Head of caudate nucleus (tissue), 42 donors: ENCODE measurements at regions not wholly inside any gene's neighbourhood (a gene's known extent, or its start where the extent isn't known, plus 50 kb on each side); places are given as distances from the start of the nearest gene placed in this dataset.

Experiments used
- DNase-seq, 42 donors: peaks; one replicate each; pipeline versions ENCODE4 v3.0.0 to v3.0.0-alpha.2; 2020 to 2021; ENCODE audit warnings: mixed read lengths in 7 of 42
- intact Hi-C: fragments of 100-400 bp; cut with DNase I; formaldehyde crosslinking; loops from one replicate; pipeline ENCODE4 v1.15.0; 2022

DNA sequence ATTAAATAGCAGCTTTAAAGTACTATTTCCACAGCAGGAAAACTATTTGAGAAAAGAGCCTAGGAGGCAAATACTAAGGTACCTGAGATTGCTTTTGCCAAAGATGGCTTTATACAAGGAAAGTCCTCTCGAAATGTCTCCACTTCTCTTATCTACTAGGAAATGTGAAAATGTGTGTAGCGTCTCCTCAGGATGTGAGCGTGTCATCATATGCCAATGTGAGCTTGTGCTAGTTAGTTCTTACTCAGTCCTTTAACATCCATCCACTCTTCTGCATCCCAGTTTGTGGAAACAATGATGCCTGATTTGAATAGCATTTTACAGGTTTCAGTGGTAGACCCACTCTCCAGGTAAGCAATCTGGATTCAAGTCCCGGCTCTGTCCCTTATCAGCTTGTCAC lies 421.0 kb downstream of the DYNC2H1 start:
- intact Hi-C loops: no loop called here
- no peak for DNase-seq

DNA sequence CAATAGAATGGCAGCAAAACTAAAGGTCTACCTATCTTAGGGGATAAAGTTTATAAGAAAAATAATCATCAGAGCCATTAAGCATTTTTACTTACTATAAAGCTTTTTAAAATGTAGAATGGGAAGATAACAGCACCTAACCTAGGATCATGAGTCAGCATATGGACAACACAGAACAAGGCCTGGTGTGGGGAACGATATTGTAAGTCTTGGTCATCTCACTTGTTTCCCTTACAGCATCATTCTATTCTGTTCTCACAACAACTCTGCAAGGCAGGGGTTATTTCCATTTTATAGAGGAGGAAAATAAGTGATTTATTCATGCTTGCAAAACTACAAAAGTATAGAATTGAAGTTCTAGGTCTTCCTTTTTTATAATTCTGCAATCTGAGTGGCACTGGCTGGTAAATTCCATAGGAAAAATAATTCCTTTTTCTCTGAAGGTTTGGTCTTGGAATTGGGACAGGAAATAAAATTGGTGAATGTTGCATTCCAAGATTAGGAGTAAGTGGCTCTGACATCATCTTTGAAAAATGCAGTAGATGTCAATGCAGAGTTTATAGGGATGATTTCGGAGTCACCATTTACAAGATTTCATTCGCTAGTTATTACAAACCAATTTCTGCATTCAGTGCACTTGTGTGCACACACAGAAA lies 423.0 kb downstream of the DYNC2H1 start:
- intact Hi-C loops: no loop called here
- no peak for DNase-seq

DNA sequence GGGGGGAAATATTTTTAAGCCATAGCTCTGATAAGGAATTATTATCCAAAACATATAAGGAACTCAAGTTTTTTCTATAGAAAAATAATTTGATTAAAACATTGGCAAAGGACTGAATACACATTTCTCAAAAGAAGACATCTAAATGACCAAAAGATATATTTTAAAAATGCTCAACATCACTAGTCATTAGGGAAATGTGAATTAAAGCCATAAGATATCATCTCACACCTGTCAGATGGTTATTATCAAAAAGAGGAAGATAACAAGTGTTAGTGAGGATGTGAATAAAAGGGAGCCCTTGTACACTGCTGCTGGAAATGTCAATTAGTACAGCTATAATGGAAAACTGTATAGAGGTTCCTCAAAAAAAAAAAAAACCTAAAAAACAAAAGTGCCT lies 425.0 kb downstream of the DYNC2H1 start:
- no peak for DNase-seq
- intact Hi-C loops: no loop called here

DNA sequence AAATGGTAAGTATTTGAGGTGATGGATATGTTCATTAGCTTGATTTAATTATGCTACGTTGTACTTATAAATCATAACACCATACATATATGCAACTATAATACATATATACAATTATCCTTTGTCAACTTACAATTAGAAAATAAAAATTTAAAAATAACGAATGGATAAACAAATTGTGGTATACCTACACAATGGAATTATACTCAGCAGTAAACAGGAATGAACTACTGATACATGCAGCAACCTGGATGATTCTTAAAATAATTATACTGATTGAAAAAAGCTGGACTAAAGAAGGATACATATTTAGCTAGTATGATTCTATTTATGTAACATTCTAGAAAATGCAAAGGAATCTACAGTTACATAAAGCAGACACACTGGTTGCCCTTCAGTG lies 425.7 kb downstream of the DYNC2H1 start:
- intact Hi-C loops: no loop called here

DNA sequence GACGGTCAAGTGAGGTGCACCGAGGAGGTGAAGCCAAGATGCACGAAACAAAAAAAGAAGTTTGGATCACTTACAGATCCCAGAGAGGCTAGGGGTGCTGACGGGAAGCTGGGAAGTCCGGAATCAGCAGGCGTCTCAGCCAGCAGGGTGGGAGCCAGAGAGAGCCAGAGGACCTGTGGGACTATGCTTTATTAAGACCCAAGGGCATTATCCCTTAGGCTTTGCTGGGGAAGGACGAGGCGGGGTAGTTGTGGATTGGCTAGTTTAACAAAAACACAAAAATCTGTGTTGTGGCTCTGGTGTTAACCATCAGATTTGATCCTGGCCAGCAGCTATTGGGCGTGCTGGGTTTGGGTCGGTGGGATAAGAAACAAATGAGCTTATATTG lies 427.1 kb downstream of the DYNC2H1 start:
- intact Hi-C loops: no loop called here
- DNase-seq: no peak

More for the DNA sequence above, 425.7 kb downstream of the DYNC2H1 start:
- no peak for DNase-seq

DNA sequence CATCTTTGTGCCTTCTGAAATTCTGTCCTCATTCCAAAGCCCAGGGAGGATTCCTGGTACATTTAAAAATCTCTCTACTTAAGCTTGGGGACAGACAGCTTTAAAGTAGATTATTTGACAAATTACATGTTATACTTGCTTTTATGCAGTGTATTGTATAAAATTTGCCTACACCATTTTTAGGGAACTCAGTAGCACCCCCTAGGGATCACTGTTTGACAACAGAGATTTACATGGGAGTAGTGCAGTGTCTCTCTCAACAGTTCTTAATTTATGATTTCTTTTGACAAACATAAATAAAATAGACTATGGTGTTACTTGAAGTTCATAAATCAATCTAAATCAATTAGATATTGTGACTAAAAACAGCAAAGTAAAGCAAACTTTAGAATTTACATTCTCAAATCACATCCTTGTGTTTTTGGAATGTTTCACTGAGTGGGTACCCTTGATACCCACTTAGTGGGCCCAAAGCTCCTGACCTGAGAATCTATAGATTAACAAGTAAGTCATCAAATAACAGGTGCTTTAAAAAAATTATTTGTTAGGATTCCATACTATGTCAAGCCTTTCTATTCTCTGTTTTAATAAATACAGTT lies 428.8 kb downstream of the DYNC2H1 start:
- peak in 7 of 42 donors; percentile 7 to 32 (median 18) for DNase-seq

DNA sequence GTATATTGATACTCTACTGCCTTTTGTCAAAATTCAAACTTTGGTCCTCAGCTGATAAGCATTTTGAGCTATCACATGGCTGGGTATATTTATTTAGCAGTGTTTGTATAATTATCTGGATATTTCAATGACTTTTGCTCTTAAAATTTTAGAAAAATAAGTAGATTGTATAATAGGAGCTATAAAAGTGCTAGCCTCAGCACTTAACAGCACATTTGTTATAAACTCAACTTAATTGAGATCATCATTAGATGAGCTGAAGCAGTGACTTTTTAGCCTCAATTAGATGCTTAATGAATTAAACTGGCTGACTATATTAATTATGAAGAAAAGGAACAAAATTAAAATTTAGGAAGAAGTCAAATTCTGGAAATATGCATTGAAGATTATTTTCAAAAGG lies 429.9 kb downstream of the DYNC2H1 start:
- intact Hi-C loops: no loop called here
- DNase-seq: no peak

More for the DNA sequence above, 428.8 kb downstream of the DYNC2H1 start:
- intact Hi-C loops: no loop called here

DNA sequence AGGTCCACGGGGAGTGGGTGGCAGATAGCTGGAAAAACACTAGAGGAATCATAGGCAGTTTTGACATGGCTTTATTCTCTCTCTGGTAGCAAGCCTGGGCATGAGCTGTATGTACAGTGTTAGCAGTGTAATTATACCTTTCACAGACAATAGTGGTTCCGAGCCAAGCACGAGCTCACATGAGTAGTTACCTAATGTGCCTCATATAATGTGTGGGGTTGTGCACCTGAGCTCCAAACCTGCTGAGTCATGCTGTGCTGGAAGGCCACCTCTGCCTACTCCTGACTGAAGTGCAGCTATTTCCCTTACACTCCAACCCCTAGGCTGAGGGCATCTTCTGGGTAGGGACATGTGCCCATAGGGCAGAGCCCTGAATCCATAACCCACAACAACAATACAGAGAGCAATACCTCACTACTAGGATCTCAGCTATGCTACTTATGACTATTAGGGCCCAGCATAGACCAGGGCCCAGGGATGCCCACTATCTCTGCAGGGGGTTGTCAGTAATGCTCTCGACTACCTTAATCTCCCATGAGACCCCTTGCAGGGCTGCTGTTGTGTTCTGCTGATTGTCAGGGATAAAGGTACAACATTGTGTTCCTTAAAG lies 432.1 kb downstream of the DYNC2H1 start:
- intact Hi-C loops: no loop called here
- no peak for DNase-seq

DNA sequence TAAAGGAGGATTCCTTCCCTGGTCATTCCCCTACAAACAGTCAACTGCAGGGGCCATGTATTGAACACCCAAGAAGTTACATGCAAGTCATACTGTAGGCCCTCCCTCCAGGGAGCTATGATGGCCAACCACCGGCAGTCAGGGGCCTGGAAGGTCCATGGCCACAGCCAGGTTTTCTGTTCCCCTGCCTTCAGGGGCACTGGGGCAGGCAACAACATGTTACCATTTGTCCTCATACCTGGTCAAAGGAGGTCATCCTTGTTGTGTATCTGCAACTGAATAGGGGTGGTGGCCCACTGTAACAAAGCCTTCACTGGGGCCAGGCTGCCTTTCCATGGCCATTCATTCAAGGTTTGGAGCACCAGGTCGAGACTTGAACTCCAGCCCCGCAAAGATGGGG lies 433.6 kb downstream of the DYNC2H1 start:
- intact Hi-C loops: no loop called here
- DNase-seq: no peak

DNA sequence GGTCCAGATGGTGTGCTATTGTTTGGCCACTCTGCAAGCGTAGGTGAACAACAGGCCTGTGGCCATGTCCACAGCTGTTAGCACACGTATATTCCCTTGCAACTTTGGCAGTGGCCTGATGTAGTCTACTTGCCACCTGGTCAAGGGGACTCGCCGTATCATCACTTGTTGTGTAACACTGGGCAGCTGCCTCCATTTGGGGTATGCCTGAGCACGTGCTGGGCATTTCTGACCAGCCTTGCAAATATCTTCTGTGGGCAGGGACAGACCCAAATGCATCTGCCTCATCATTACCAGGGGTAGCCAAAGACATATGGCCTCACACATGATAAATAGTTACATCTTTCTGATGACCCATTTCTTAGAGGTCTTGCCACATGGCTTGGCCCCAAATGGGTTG lies 434.2 kb downstream of the DYNC2H1 start:
- intact Hi-C loops: no loop called here
- no peak for DNase-seq

DNA sequence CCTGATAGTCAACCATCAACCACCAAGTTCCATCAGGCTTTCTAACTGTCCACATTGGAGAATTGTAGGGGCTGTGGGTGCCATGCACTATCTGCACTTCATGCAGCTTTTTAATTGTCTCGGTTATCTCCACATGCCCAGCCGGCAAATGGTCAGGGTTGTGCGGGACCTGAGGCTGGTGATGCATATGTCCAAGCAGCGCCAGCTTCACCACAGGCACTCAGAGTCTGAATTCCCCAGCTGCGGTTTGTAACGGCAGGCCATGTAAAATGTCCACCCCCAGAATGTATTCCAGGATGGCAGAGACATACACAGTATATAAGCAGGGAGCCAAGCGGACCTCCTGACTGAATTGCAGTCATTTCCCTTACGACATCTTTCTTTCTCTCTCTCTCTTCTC lies 435.6 kb downstream of the DYNC2H1 start:
- DNase-seq: no peak
- intact Hi-C loops: no loop called here

DNA sequence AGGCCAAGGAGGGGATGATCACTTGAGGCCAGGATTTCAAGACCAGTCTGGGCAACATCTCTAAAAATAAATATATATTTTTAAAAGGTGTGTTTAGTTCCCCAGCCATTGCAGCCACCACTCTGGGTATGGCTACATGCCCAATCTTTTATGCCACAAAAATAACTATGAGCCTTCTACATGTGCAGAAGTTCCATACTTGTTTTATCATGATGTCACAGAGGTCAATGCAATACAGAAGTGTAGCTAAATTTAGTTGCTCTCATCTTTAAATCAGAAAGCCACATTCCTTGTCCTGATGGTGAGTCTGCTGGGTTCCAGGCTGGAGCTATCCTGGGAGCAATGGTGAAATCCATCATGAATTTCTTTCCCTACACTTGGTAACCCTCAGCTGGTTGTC lies 436.3 kb downstream of the DYNC2H1 start:
- DNase-seq: no peak
- intact Hi-C loops: no loop called here

DNA sequence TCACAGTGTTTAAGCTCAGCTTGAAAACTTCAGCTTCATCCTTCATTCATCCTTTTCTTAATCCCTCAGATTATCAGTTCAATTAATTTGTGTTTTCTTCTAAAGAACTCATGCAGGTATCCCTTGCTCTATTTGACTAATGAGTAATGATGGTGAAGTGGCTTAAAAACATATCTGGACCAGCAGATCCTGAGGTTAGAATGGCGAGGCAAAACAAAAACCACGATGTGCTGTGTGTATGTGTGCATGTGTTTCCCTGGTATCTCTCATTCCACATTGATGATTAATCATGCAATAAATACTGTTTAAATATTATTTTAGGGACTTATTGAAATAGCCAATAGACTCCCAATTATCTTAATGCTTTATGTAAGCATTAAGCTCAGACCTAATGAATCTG lies 437.0 kb downstream of the DYNC2H1 start:
- intact Hi-C loops: no loop called here
- no peak for DNase-seq

DNA sequence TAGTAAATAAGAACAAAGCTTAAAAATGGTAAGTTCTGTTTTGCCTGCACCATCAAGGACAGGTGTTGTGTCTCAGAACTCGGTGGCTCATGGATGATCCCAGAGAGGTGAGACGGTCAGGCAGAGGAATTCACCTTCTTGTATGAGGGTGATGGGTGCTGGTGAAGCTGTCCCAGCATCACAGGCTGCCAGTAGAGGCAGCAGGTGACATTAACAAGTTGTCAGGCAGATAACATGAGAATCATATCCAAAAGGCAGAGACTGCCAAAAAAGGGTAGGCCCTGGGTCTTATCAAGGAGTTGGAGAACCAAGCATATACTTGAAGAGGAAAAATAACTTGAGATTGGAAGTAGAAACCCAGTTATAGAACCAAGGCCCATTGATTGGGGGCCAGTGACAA lies 437.8 kb downstream of the DYNC2H1 start:
- DNase-seq: no peak
- intact Hi-C loops: no loop called here

DNA sequence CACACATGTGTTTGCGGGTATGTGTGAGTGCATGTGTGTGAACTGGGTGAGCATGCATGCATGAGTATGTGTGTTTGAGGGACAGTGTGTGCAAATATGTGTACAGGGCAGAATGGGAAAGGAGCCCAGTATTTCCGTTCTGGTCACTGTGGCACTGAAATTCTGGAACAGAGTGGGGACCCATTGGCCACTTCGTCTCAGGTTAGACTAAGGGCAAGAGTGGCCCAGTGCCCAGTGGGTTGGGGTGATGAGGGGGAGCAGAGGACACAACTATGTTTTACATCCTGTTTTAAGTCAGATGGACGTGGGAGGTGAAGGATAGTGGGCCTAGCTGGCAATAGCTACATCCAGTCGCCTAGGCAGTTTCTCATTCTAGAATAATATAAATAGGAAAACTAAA lies 438.5 kb downstream of the DYNC2H1 start:
- intact Hi-C loops: no loop called here
- DNase-seq: no peak

DNA sequence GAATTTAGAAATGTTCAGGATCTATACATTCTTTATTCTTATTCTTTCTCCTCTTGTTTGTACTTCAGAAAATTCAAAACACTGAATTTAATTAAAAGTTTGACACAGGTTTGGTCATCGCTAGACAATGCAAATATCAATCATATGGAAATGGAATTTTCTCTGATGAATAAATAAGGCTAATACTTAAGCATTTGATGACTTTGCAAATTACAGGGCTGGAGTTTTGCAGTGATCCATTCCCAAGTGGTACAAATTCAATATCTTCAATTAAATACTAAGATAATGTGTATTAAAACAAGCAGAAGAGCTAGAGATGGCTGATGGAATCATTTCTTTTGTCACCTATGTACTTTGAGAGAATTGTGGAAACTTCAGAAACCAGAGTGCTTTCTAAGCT lies 439.6 kb downstream of the DYNC2H1 start:
- no peak for DNase-seq
- intact Hi-C loops: no loop called here

DNA sequence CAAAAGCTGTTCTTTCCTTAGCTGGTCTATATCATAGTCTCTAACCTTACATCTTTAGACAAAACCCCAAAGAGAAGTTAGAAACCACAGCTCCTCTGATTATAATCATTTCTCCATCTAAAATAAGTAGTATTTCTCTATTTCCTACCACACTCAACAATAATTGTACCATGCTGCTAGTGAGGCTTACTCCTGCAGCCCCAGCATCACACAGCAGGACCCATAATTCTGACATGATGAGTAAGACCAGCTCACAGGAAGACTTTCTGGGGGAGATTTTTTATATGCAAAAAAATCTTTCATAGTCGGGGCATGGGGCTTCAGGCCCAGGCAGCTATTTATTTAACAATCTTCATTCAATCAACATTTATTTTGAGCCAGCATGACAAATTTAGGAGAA lies 441.6 kb downstream of the DYNC2H1 start:
- no peak for DNase-seq
- intact Hi-C loops: no loop called here

DNA sequence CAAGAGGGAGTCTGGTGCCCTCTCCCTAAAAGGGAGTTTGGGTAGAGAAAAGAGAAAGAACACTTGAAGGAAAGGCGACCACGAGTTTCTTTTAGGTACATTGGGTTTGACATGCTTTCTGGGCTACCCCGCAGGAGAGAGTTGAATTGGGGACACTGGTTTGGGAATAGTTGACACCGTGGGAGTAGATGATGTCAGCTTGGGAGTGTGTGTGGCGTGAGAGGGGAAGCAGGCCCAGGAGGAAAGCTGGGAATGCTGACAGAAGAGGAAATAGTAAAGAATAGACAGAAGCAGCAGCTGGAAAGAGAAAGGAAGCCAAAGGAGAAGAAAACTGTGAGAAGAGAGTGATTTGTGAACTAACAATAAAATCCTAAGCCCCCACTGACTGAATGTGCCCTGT lies 442.9 kb downstream of the DYNC2H1 start:
- intact Hi-C loops: no loop called here
- DNase-seq: no peak

DNA sequence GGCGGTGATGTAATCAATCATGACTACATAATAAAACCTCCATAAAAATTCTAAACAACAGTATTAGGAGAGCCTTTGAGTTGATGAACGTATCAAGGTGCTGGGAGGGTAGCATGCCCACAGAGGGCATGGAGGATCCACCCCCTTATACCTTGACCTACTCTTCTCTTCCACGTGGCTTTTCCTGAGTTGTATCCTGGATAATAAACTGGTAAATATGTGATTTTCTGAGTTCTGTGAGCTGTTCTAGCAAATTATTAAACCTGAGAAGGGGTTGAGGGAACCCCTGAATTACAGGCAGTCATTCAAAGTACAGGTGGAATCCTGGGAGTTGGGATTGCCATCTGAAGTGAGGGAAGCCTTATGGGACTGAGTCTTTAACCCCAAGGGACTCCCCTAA lies 446.9 kb downstream of the DYNC2H1 start:
- DNase-seq: no peak
- intact Hi-C loops: no loop called here

DNA sequence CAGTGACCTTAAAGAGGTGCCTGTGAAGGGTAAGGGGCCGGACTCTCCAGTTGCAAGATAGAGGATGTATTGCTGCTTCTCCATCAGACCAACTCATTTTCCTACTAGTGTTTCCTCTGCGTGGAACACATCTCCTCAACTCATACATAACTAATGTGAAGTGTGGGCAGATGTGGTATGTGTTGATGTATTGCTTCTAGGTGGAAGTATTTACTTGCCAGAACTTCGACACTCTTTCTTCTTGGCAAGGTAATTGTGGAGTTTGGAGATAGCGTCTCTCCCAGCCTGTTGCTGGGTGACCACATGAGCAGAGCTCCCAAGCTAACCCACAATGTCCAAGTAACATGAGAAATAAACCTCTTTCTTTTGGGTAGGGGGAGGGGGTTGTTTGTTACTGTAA lies 456.9 kb downstream of the DYNC2H1 start:
- intact Hi-C loops: no loop called here

DNA sequence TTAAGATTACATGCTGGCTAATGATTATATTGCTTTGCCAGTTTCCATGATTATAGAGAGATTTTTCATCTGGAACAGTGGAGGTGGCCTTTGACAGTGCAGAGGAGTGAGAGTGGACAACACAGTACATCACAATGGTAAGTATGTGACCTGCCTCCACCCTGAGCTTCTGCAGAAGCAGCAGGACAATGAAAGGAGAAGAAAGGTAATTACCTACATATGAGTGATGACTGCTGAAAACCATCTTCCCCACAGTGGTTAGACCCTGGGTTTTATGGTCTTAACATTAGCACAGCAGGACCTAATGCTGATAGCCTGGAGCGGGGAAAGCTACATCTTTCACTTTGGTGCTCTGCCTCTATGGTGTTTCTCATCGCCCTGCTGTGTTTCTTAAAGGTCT lies 454.7 kb upstream of the DDI1 start:
- no peak for DNase-seq
- intact Hi-C loops: no loop called here

More for the DNA sequence above, 456.9 kb downstream of the DYNC2H1 start:
- DNase-seq: no peak
